ENCODE measurements at regions not wholly inside any gene's neighbourhood (a gene's known extent, or its start where the extent isn't known, plus 50 kb on each side); places are given as distances from the start of the nearest gene placed in this dataset.

- TF ChIP-seq EGR2 (tag by site-specific recombination; IDR thresholded peaks at IDR 0.05; ENCODE audit: low read depth) (no peak), ZNF514 (tag by site-specific recombination; IDR thresholded peaks at IDR 0.05) (no peak), ZNF24 (tag by site-specific recombination; IDR thresholded peaks at IDR 0.05) (no peak), WT1 (tag by site-specific recombination; IDR thresholded peaks at IDR 0.05) (no peak), ZNF544 (tag by site-specific recombination; IDR thresholded peaks at IDR 0.05) (no peak), ZFP69B (tag by site-specific recombination; IDR thresholded peaks at IDR 0.05) (no peak), ZNF621 (tag by site-specific recombination; IDR thresholded peaks at IDR 0.05) (no peak), ZNF404 (tag by site-specific recombination; IDR thresholded peaks at IDR 0.05) (no peak), ZSCAN30 (tag by site-specific recombination; IDR thresholded peaks at IDR 0.05) (no peak), OVOL3 (tag by site-specific recombination; IDR thresholded peaks at IDR 0.05) (no peak)
These were observed 299.6 kb upstream of the RUNX1 start (continued) for GRCh38 chr21:35348686-35349085.

GRCh38 chr21:35346697-35347096 is 297.6 kb upstream of the RUNX1 start:
- ChIA-PET CTCF (interaction anchor here (0.6 kb wide), 1 partner anchor 377 kb away, joined by 3 read pairs; no protein-coding TSS in a partner anchor), POLR2A (no interaction called here)
- no peaks in the 10 kb centered on the region for H3K4me1 ChIP-seq (ENCODE audit: control insufficient read depth, insufficient read depth, low read length)
- H3K27ac ChIP-seq (ENCODE audit: extremely low read depth, low read depth, low read length) = no peak overlapping the region
- H3K4me3 ChIP-seq (ENCODE audit: low read depth, low read length) = no peak overlapping the region
- no peak for TF ChIP-seq EGR2 (tag by site-specific recombination; IDR thresholded peaks at IDR 0.05; ENCODE audit: low read depth)
- TF ChIP-seq ZBTB7A (tag by site-specific recombination; IDR thresholded peaks at IDR 0.05; ENCODE audit: low read depth) = no peak
- no peak for TF ChIP-seq RBAK (tag by site-specific recombination; IDR thresholded peaks at IDR 0.05)
- TF ChIP-seq ZNF19 (tag by site-specific recombination; IDR thresholded peaks at IDR 0.05; ENCODE audit: low read depth) = no peak
- no peak for TF ChIP-seq ZFP3 (tag by site-specific recombination; IDR thresholded peaks at IDR 0.05; ENCODE audit: low read depth)
- TF ChIP-seq GLIS1 (tag by site-specific recombination; IDR thresholded peaks at IDR 0.05) = no peak
- no peak for TF ChIP-seq ZBTB26 (tag by site-specific recombination; optimal IDR thresholded peaks at IDR 0.05)
- no peak for TF ChIP-seq ZNF600 (tag by site-specific recombination; IDR thresholded peaks at IDR 0.05)
- TF ChIP-seq PBX3 (CRISPR knock-in tag; IDR thresholded peaks at IDR 0.05) = no peak
- no peaks in the 10 kb centered on the region for H3K9me3 ChIP-seq (ENCODE audit: control insufficient read depth, insufficient read depth, low read depth, low read length)
- H3K36me3 ChIP-seq (ENCODE audit: control insufficient read depth in 2 of 2, insufficient read depth in 1 of 2, low read length in 2 of 2) = no peaks in the 10 kb centered on the region

- no peak for TF ChIP-seq AEBP2 (tag by site-specific recombination; IDR thresholded peaks at IDR 0.05; ENCODE audit: borderline replicate concordance)
- no peak for TF ChIP-seq ZFHX2 (tag by site-specific recombination; conservative IDR thresholded peaks at IDR 0.05)
- no peak for TF ChIP-seq ZXDB (tag by site-specific recombination; IDR thresholded peaks at IDR 0.05)
- no peak for TF ChIP-seq ZBTB21 (tag by site-specific recombination; IDR thresholded peaks at IDR 0.05)
- TF ChIP-seq ZNF660 (tag by site-specific recombination; IDR thresholded peaks at IDR 0.05) = no peak
- TF ChIP-seq ZNF10 (tag by site-specific recombination; IDR thresholded peaks at IDR 0.05) = peak; percentile 33; the same call in 1 of the 2 replicates
- no peak for TF ChIP-seq KLF1 (tag by site-specific recombination; IDR thresholded peaks at IDR 0.05)
- TF ChIP-seq GLIS2 (tag by site-specific recombination; IDR thresholded peaks at IDR 0.05) = no peak
- Histone ChIP-seq H3K27ac (ENCODE audit: extremely low read depth, low read depth, low read length) (no peak overlapping the region), H3K9me3 (ENCODE audit: control insufficient read depth, insufficient read depth, low read depth, low read length) (no peaks in the 10 kb centered on the region), H3K4me1 (ENCODE audit: control insufficient read depth, insufficient read depth, low read length) (no peaks in the 10 kb centered on the region), H3K4me3 (ENCODE audit: low read depth, low read length) (no peak overlapping the region), H3K36me3 (ENCODE audit: control insufficient read depth in 2 of 2, insufficient read depth in 1 of 2, low read length in 2 of 2) (no peaks in the 10 kb centered on the region)
- ChIA-PET POLR2A (no interaction called here), CTCF (no interaction called here)
These were observed 296.9 kb upstream of the RUNX1 start for GRCh38 chr21:35345954-35346353.

Data from HEK293 (cell line).